Stimulated activated CD4-positive, alpha-beta T cell treated with anti-CD3 and anti-CD28 coated beads, TNF-alpha, amount 100 ng/mL, for 48 hours (primary cell): ENCODE measurements at regions not wholly inside any gene's neighbourhood (a gene's known extent, or its start where the extent isn't known, plus 50 kb on each side); places are given as distances from the start of the nearest gene placed in this dataset.

Experiments used
- DNase-seq, 3 donors: peaks; one replicate each; pipeline ENCODE4 v3.0.0-alpha.2; 2020; ENCODE audit warnings: low read depth in 3 of 3

GRCh38 chr3:30206051-30206450 lies 400.4 kb upstream of the TGFBR2 start:
- DNase-seq, result no peak

DNA sequence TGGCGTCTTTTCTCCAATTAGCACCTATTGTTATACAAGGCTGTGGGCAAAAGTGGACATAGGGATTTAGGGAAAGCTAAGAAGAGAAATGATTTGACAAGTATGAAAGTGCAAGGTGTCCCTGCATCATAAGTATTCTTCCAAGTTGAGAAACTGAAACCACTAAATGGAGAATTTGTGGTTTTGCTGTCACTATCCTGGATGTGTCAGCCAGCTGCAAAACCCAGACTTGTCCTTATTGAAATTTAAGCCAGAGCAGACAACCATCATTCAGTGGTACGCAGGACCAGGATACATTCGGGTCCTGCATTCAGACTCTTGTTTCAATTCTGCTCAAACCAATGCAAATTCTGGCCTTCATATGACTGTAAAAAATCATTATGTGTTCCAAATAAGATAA lies 384.8 kb upstream of the TGFBR2 start:
- DNase-seq, result no peak

GRCh38 chr3:30222441-30222840 lies 384.0 kb upstream of the TGFBR2 start:
- no peak for DNase-seq

GRCh38 chr3:30225021-30225420 lies 381.4 kb upstream of the TGFBR2 start:
- no peak for DNase-seq

GRCh38 chr3:30226601-30227151 lies 379.7 kb upstream of the TGFBR2 start:
- no peak for DNase-seq

DNA sequence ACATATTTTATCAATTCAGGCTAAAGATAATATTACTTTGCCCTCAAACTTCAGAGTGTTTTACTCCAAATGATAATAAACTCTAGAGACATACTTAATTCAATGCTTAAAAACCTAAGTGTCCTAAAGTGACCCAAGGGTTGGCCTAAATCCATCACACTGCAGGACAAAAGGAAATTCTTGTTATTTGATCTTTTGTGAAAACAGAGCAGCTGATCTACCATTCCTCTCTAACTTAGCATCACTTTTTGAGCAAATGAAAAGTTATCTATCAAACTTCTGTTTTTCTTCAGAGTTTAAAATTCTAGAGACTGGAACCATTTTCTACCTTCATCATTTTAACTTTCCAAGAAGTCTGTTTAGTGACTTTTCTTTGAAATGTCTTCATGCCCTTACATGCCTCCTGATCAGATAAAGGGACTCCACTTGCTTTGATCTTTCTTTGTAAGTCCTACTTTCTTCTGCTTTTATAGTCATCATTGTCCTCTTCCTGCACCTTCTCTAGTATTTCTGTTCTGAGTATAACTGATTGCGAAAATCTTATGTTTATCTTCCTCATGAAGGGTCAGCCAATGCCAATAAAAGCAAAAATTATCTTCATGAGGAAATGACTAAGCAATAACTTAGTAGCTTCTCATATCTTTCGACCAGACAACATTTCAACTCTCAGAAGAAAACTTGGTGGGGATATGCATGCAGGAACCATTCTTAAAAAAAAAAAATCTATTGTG lies 378.7 kb upstream of the TGFBR2 start:
- no peak for DNase-seq

DNA sequence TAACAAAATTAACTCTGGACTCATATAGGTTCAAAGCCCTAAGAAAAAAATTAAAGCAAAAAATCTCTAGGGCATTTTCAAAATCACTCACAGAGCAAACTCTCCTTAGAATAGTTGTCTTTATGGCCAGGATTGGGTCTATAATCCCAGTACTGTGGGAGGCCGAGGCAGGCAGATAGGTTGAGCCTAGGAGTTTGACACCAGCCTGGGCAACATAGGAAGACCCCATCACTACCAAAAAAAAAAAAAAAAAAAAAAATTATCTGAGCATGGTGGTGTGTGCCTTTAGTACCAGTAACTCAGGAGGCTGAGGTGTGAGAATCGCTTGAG lies 378.1 kb upstream of the TGFBR2 start:
- DNase-seq, result no peak

DNA sequence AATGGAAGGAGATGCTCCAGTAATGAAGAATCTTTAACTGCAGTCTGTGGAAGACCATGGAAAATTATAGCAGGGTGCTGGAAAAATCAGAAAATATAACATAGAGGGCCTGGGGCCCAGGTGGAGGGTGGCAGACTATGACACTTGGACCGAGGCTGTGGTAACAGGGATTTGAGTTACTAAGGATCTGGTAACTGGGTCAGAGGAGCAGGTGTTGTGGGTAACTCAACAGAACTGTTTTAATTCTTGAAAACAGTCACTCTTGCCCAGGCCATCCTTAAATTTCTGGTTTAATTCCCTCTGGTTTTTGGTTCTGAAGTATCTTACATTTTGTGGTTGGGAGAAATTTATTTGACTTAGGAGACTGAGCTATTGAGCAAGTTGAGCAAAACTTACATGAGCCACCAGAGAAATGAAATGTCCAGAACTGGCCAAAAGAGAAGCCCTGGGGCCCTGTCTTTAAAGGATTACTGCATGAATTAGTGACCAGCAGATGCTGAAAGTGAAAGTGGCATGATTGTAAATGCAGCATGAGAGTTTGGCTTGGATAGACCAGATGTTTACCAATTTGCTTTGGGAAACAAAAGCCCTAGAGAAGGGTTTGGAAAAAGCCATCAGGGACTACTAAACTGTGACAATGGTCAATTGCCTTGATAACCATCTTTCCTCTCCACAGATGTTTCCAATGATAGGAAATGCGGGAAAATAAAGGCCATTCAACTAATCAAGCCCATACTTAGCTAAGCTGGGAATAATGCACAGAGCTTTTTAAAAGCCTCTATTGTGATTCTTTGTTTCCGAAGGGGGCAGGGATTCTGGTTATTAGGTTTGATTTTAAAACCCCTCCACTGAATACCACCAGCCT lies 374.9 kb upstream of the TGFBR2 start:
- no peak for DNase-seq

DNA sequence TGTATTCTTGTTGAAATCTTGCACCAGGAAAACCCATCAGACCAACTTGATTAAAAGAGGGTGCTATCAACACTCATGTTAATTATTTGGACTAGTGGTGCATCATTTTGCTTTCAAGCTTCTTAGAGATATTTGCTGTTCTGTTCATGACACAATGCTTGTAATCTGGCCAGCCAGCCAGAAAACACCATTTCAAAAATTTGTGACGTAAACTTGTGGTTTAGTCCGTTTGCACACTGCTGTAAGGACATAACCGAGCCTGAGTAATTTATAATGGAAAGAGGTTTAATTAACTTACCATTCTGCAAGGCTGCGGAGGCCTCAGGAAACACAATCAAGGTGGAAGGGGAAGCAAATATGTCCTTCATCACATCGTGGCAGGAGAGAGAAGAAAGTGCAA lies 374.3 kb upstream of the TGFBR2 start:
- no peak for DNase-seq

GRCh38 chr3:30233913-30234646 lies 372.3 kb upstream of the TGFBR2 start:
- DNase-seq, result no peak

DNA sequence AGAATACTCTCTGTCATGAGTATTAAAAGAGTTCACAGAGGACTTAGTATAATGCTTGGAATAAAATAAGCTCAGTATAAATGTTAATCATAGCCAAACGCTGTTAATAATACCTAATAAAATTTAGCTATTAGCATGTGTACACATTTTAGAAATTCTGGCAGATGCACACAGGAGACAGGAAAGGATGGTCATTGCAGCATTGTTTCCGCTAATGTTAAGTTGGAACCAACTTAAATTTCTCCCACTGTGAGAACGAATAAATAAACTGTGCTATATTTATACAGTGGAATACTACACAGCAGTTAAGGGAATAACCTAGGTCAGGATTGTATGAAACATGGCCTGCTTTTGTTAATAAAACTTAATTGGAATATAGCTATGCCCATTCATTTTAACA lies 370.4 kb upstream of the TGFBR2 start:
- DNase-seq, result no peak

DNA sequence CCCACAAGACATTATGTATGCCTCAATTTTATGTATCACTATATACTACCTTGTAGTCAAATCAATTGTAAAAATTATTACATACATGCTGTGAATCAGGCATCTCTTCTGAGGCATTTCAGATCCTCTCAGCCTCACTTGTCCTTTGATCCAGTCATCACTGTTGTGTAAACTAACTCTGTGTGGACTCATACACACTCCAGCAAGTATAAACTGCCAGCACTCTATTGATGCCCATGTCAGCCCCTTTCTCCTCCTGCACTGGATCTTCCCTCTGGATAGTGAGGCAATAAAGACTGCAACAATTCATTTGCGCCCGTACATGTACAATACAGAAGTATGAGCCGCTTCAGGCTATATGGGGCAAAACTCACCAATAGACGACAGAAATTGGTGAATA lies 364.7 kb upstream of the TGFBR2 start:
- DNase-seq, result no peak

- no peak for DNase-seq
Observed at GRCh38 chr3:30245858-30246622, 360.4 kb upstream of the TGFBR2 start.

GRCh38 chr3:30248423-30248822 lies 358.0 kb upstream of the TGFBR2 start:
- no peak for DNase-seq

DNA sequence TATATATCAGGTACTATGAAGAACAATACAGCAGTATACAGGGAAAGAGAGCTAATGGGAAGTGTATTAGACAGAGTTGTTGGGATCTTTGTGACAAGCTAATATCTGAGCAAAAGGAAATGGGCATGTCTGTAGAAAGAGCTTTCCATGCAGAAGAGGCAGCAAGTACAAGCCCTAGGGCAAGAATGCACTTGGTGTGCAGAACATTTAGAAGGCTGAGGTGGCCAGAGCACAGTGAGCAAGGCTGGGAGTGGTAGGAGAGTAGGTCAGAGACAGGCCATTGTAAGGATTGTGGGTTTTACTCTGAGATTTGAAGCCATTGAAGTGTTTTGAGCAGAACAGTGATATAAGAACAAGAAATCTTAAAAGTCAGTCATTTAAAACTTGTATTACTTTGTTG lies 353.9 kb upstream of the TGFBR2 start:
- DNase-seq, result no peak

GRCh38 chr3:30253832-30254231 lies 352.6 kb upstream of the TGFBR2 start:
- no peak for DNase-seq

DNA sequence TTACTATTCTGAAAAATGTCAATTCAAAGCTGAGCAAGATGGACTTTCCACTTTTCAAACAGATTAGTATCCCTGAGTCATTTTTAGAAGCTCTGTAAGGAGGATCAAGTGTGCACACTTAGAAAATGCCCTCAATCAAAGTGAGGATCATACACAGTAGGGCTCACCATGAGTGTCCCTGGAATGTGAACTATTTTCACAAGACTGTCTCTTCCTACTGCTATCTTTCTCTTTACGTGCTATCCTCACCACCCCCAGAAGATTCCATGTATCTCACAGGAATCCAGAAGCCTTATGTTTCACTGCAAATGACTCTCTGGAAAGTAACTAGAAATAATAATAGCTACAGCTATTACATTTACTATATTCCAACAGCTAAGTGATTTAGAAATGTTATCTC lies 349.9 kb upstream of the TGFBR2 start:
- no peak for DNase-seq

DNA sequence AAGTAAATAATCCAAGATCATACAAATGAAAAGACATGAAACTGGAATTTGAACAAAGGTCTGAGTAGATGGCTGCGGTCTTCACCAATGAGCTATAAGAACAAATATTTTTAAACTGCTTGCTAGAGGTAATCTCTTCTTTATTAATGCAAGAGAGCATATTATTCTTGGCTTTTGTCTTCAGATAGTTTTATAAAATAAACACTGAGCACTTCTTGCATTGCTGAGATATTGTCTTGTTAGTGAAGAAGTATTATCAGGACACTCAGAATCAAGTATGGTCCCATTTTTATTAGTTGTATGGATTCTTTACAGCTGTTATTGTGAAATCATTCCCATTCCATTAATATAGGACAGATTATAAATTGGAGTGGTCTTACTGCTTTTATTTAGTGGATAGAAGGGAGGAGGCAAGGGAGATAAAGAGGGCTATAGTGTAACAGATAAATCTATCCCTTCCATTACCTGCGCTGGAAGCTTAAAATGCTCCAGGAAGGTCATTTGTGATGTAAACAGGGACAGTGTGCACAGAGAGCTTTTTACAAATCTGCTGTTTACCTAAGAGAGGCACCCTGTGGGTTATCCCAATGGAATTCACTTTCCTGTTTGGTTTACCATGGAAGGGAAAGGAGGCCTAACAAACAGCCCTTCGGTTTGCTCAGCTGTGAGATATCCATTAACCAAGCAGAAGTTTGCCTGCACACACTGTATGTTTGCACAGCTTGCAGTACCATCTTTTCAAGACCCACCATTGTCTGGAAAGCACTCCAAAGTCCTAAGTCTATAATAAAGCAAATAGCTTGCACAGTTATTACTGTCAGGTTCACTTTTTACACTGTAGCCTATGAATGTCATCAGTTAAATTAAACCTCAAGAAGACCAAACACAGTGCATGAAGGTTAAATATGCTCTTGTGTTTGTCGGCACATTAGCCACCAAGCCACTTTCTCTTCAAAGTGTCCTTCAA lies 347.7 kb upstream of the TGFBR2 start:
- DNase-seq, result no peak

GRCh38 chr3:30259730-30260129 lies 346.7 kb upstream of the TGFBR2 start:
- no peak for DNase-seq

- DNase-seq, result no peak
Observed at GRCh38 chr3:30260762-30261161, 345.6 kb upstream of the TGFBR2 start.
